ENCODE measurements at regions not wholly inside any gene's neighbourhood (a gene's known extent, or its start where the extent isn't known, plus 50 kb on each side); places are given as distances from the start of the nearest gene placed in this dataset.
A peak's percentile ranks its signal among the peaks of the same experiment; 100 is the strongest.

- DNase-seq: no peak
Measured at GRCh38 chr1:115203287-115203686, 114.0 kb upstream of the TSPAN2 start.

- no peak for DNase-seq
Measured at GRCh38 chr1:115201598-115201997, 112.3 kb upstream of the TSPAN2 start.

GRCh38 chr1:115199416-115200132 lies 110.3 kb upstream of the TSPAN2 start:
- no peak for DNase-seq

GRCh38 chr1:115198938-115199337 lies 109.6 kb upstream of the TSPAN2 start:
- peak; percentile 76 for DNase-seq

- DNase-seq: no peak
Measured at GRCh38 chr1:115196296-115196695, 107.0 kb upstream of the TSPAN2 start.

GRCh38 chr1:115194506-115194905 lies 105.2 kb upstream of the TSPAN2 start:
- no peak for DNase-seq

- no peak for DNase-seq
Measured at GRCh38 chr1:115193046-115193828, 103.9 kb upstream of the TSPAN2 start.

GRCh38 chr1:115192200-115192767 lies 103.0 kb upstream of the TSPAN2 start:
- DNase-seq: peak; percentile 67

- DNase-seq: no peak
Measured at GRCh38 chr1:115191691-115192090, 102.4 kb upstream of the TSPAN2 start.

- DNase-seq: peak; percentile 58
Measured at GRCh38 chr1:115190540-115191170, 101.4 kb upstream of the TSPAN2 start.

GRCh38 chr1:115189814-115190539 lies 100.7 kb upstream of the TSPAN2 start:
- peak; percentile 99 for DNase-seq

- DNase-seq: no peak
Measured at GRCh38 chr1:115188680-115189395, 99.5 kb upstream of the TSPAN2 start.

- DNase-seq: no peak
Measured at GRCh38 chr1:115186711-115187265, 97.5 kb upstream of the TSPAN2 start.

GRCh38 chr1:115185336-115185735 lies 96.0 kb upstream of the TSPAN2 start:
- DNase-seq: no peak

- DNase-seq: peak; percentile 75
Measured at GRCh38 chr1:115184951-115185331, 95.6 kb upstream of the TSPAN2 start.

- no peak for DNase-seq
Measured at GRCh38 chr1:115184260-115184950, 95.1 kb upstream of the TSPAN2 start.

- DNase-seq: no peak
Measured at GRCh38 chr1:115183721-115184259, 94.5 kb upstream of the TSPAN2 start.

- no peak for DNase-seq
Measured at GRCh38 chr1:115183158-115183557, 93.9 kb upstream of the TSPAN2 start.

GRCh38 chr1:115182012-115182715 lies 92.9 kb upstream of the TSPAN2 start:
- no peak for DNase-seq

- no peak for DNase-seq
Measured at GRCh38 chr1:115181231-115181630, 91.9 kb upstream of the TSPAN2 start.
